GM13976 (cell line): ENCODE measurements at regions not wholly inside any gene's neighbourhood (a gene's known extent, or its start where the extent isn't known, plus 50 kb on each side); places are given as distances from the start of the nearest gene placed in this dataset.

Source experiments
- DNase-seq: peaks from one replicate; pipeline ENCODE4 v3.0.0; 2012; ENCODE audit warnings: low spot score
- CTCF ChIP-seq: IDR thresholded peaks from 2 replicates; pipeline ENCODE4 v1.5.1; 2012; ENCODE audit warnings: borderline replicate concordance, mild to moderate bottlenecking; ENCODE audit not compliant: insufficient read depth; ENCODE audit errors: extremely low read depth, missing control alignments, control extremely low read depth
- in situ Hi-C: fragments of 300-500 bp; cut with MboI; formaldehyde crosslinking; loops from one replicate; pipeline ENCODE4 v1.12.0; 2022; ENCODE audit warnings: low sequenced_read_pairs, mixed read lengths, inconsistent platforms; ENCODE audit not compliant: unreplicated experiment

- no peak for TF ChIP-seq CTCF
- in situ Hi-C loops = no loop called here
- no peak for DNase-seq
Observed at GRCh38 chr2:83916559-83916958, 542.5 kb downstream of the SUCLG1 start.

- in situ Hi-C loops = no loop called here
- DNase-seq = no peak
- TF ChIP-seq CTCF = no peak
Observed at GRCh38 chr2:83915381-83915780, 543.7 kb downstream of the SUCLG1 start.

- no peak for DNase-seq
- in situ Hi-C loops = no loop called here
- no peak for TF ChIP-seq CTCF
Observed at GRCh38 chr2:83908750-83909149, 550.3 kb downstream of the SUCLG1 start.

GRCh38 chr2:83901317-83901716 is 557.8 kb downstream of the SUCLG1 start:
- in situ Hi-C loops = no loop called here

GRCh38 chr2:83900862-83901261 is 558.2 kb downstream of the SUCLG1 start:
- in situ Hi-C loops = no loop called here
- no peak for TF ChIP-seq CTCF
- DNase-seq = no peak

More at GRCh38 chr2:83901317-83901716, 557.8 kb downstream of the SUCLG1 start:
- no peak for TF ChIP-seq CTCF
- no peak for DNase-seq

- no peak for DNase-seq
- in situ Hi-C loops = no loop called here
- no peak for TF ChIP-seq CTCF
Observed at GRCh38 chr2:83899271-83899670, 559.8 kb downstream of the SUCLG1 start.

GRCh38 chr2:83894976-83895375 is 564.1 kb downstream of the SUCLG1 start:
- TF ChIP-seq CTCF = no peak
- DNase-seq = no peak
- in situ Hi-C loops = no loop called here
